ENCODE measurements at regions not wholly inside any gene's neighbourhood (a gene's known extent, or its start where the extent isn't known, plus 50 kb on each side); places are given as distances from the start of the nearest gene placed in this dataset.

DNA sequence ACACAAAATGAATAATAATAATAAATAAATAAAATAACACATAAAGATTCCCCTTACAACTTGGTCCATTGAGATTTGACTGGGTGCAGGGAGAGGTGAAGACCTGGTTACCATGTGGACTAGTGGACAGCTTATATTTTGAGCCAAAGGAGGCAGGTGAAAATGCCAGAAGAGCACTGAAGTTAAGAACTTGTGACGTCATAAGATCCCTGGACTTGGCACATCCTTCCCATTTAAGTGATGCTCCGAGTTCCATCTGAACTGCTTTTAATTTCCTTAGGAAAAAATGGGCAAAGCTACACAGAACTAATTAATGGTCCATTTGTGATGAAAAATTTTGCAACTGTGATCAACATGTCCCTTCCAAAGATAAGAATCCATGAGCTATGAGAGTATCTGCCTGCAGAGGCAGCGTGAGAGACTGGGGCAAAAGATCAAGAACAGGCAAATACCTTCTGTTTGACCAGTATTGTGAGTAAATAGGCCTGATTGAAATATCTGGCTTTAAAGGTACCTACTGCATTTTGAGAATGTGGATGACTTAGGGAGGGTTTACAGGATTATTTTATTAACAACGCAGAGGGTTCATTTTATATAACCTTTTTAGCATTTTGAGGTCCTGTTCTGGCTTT is 101.2 kb upstream of the POT1 start:
- DNase-seq (ENCODE audit: low read depth), result no peak

DNA sequence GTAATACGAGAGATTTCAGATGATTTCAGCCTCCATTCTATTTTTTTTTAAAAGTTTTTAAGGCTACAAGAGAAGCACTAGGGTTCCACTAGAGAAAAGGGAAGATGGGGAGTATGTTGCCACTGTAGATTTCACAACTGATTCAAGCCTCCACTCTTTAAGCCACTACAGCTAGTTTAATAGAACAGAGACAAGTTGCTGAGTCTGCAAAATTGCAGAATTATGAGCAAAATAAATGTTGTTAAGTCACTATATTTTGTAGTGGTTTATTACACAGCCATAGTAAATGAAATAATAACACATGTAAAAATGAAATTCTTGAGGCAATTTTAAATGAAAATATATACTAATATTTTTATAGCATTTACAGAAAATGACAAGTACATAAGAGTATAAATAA is 96.0 kb upstream of the POT1 start:
- no peak for DNase-seq (ENCODE audit: low read depth)

DNA sequence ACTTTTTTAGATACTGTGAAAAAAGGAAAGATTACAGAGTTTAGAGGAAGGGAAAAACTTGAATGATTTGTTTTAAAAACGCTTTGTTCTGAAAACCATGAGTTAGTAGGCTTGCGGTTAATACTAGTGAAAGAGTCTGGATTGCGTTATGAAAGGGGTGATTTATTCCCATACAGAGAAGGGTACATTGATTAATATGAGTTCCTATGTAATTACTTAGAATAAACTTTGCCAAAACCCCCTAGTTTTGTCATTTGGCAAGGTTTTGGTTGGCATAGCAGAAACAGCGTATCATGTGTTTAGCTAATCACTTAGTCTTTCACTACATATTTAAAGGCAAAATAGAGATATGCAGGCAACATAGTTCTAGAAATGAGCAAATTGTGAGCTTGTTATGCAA is 91.2 kb upstream of the POT1 start:
- DNase-seq (ENCODE audit: low read depth), result no peak

DNA sequence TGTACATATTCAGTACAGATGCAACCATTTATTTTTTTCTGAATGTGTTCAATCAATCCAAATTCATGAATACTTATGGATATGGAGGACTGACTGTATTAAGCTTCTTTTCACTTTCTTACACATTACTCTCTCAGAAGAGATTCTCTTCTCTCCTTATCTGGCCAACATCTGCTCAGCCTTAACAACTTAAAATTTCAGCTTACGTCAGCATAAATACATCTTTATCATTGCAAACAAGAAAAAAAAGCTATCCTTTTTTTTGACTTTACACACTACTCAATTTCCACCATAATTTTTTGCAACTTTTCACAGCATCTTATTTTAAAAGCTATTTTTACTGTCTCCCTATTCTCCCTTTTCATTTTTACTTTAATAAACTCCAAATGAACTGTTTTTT is 80.9 kb upstream of the POT1 start:
- no peak for DNase-seq (ENCODE audit: low read depth)

DNA sequence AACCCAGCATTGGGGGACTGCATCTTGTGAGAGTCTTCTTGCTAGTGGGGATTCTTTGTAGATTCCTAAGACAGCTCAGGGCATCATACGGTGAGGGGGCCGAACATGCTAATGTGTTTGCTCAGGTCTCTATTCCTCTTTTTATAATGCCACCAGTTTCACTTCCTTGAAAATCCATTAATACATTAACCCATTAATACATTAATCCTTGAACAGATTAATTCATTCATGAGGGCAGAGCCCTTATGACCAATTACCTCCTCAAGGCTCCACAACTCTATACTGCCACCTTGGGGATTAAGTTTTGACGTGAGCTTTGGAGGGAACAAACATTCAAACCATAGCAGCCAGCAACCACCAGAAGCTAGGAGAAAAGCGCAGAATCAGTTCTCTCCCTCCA is 67.2 kb upstream of the POT1 start:
- DNase-seq (ENCODE audit: low read depth), result peak; percentile 3

DNA sequence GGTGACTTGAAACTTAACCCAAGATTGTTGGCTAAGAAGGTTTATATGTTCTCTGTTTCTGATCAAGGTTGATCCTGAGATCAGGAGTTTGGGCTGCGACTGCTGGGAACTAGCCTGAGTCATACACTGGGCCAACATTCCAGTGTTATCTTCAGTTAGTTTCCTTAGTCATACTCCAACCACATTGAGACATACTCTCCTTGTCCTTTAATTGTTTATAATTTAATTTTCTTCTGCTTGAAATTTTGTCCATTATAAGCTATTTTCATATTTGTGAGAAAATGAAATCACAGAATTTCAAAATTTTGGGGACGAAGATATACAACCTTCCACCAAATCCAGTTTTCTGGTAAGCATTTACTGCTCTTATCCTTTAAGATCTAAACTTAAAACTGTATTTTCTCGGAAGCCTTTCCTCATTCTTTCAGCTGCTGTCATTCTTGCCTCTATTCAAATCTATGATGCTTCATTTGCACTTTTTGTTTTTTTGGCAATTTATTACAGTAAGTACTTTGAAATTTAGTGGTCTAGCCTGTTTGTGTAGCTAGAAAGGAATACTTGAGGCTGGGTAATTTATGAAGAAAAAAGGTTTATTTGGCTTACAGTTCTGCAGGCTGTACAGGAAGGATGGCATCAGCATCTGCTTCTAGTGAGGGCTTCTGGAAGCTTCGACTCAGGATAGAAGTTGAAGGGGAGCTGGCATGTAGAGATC is 63.4 kb upstream of the POT1 start:
- DNase-seq (ENCODE audit: low read depth), result peak; percentile 42

DNA sequence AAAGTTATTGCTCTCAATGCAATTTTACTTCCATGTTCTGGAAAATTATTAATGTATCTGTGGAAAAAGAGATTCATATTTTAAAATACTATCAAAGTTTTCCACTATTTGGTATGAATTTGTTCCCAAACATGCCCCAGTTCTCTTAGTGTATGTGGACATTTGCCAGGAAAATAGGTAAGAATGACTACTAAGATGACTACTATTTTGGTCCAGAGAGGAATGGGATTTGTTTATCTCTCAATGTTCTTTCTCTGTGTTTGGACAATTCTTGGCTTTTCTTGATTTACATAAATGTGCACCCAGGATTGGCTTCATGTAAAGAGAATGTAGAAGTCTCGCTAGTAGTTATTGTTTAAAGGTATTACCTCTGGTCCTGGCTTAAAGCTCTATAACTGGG is 60.3 kb upstream of the POT1 start:
- no peak for DNase-seq (ENCODE audit: low read depth)

Data from GM04504 (cell line).